Peyer's patch (tissue), 4 donors: ENCODE measurements at regions not wholly inside any gene's neighbourhood (a gene's known extent, or its start where the extent isn't known, plus 50 kb on each side); places are given as distances from the start of the nearest gene placed in this dataset.

ENCODE experiments used
- DNase-seq, 3 donors: peaks; one replicate each; pipeline ENCODE4 v3.0.0-alpha.2; 2017 to 2019
- H3K27ac ChIP-seq, 4 donors: fragments of 200-600 bp; sonication (generic); one replicate each; pipeline ENCODE4 v1.5.1; 2016 to 2019
- H3K27me3 ChIP-seq, 2 donors: fragments of 200-600 bp; sonication (generic); one replicate each; pipeline ENCODE4 v1.5.1; 2019
- H3K36me3 ChIP-seq, 3 donors: fragments of 200-600 bp; sonication (generic); one replicate each; pipeline ENCODE4 v1.5.1; 2016 to 2019
- H3K4me1 ChIP-seq, 4 donors: fragments of 200-600 bp; sonication (generic); one replicate each; pipeline ENCODE4 v1.5.1; 2016 to 2019
- H3K4me3 ChIP-seq, 4 donors: fragments of 200-600 bp; sonication (generic); 1 replicate in 3 of 4; 2 replicates in 1 of 4; pipeline ENCODE4 v1.5.1; 2016 to 2019; ENCODE audit warnings: mild to moderate bottlenecking in 1 of 4
- H3K9me3 ChIP-seq, 4 donors: fragments of 200-600 bp; sonication (generic); one replicate each; pipeline ENCODE4 v1.5.1; 2016 to 2019; ENCODE audit warnings: mild to moderate bottlenecking in 1 of 4
- CTCF ChIP-seq, 6 experiments: fragments of 450-650 bp in 4 of 6; fragments of 200-600 bp in 2 of 6; sonication (generic) in 1 of 6; IDR thresholded peaks; one replicate each; pipeline ENCODE4 v1.5.1; 2017 to 2019; ENCODE audit warnings: antibody characterized with exemption in 6 of 6, mild to moderate bottlenecking in 3 of 6, moderate library complexity in 1 of 6
- POLR2A ChIP-seq, 2 donors: fragments of 450-650 bp; IDR thresholded peaks; one replicate each; pipeline ENCODE4 v1.5.1; 2017; ENCODE audit warnings: antibody characterized with exemption in 2 of 2, mild to moderate bottlenecking in 2 of 2, moderate library complexity in 2 of 2

GRCh38 chr12:111192647-111193046 is 176.2 kb downstream of the PHETA1 start:
- no peak for TF ChIP-seq POLR2A (IDR thresholded peaks at IDR 0.05)
- TF ChIP-seq CTCF (IDR thresholded peaks at IDR 0.05), result no peak
- no peaks in the 10 kb centered on the region for H3K4me1 ChIP-seq
- H3K27me3 ChIP-seq, result no peaks in the 10 kb centered on the region
- no peak overlapping the region for H3K4me3 ChIP-seq
- DNase-seq, result no peak
- H3K27ac ChIP-seq, result no peak overlapping the region
- no peaks in the 10 kb centered on the region for H3K36me3 ChIP-seq
- no peaks in the 10 kb centered on the region for H3K9me3 ChIP-seq

GRCh38 chr12:111190741-111191526 is 178.0 kb downstream of the PHETA1 start:
- H3K4me1 ChIP-seq, result no peaks in the 10 kb centered on the region
- H3K36me3 ChIP-seq, result no peaks in the 10 kb centered on the region
- H3K27me3 ChIP-seq, result no peaks in the 10 kb centered on the region
- H3K27ac ChIP-seq, result no peak overlapping the region
- no peak overlapping the region for H3K4me3 ChIP-seq
- no peaks in the 10 kb centered on the region for H3K9me3 ChIP-seq
- no peak for TF ChIP-seq CTCF (IDR thresholded peaks at IDR 0.05)
- TF ChIP-seq POLR2A (IDR thresholded peaks at IDR 0.05), result no peak
- DNase-seq, result no peak

GRCh38 chr12:111189792-111190191 is 179.1 kb downstream of the PHETA1 start:
- DNase-seq, result no peak
- H3K27ac ChIP-seq, result no peak overlapping the region
- H3K36me3 ChIP-seq, result no peaks in the 10 kb centered on the region
- no peak overlapping the region for H3K4me3 ChIP-seq
- TF ChIP-seq CTCF (IDR thresholded peaks at IDR 0.05) (no peak), POLR2A (IDR thresholded peaks at IDR 0.05) (no peak)
- no peaks in the 10 kb centered on the region for H3K4me1 ChIP-seq
- no peaks in the 10 kb centered on the region for H3K27me3 ChIP-seq
- no peaks in the 10 kb centered on the region for H3K9me3 ChIP-seq

- no peak for DNase-seq
- Histone ChIP-seq H3K36me3 (no peaks in the 10 kb centered on the region), H3K27ac (no peak overlapping the region), H3K27me3 (no peaks in the 10 kb centered on the region), H3K4me1 (no peaks in the 10 kb centered on the region), H3K9me3 (no peaks in the 10 kb centered on the region), H3K4me3 (no peak overlapping the region)
- TF ChIP-seq CTCF (IDR thresholded peaks at IDR 0.05) (no peak), POLR2A (IDR thresholded peaks at IDR 0.05) (no peak)
These were observed 180.5 kb downstream of the PHETA1 start for GRCh38 chr12:111188436-111188835.

GRCh38 chr12:111186347-111186746 is 182.5 kb downstream of the PHETA1 start:
- H3K27me3 ChIP-seq, result no peaks in the 10 kb centered on the region
- no peak for TF ChIP-seq CTCF (IDR thresholded peaks at IDR 0.05)
- TF ChIP-seq POLR2A (IDR thresholded peaks at IDR 0.05), result no peak
- peaks cover 0 to 2% (median 0%) of the 10 kb centered on the region in 4 donors for H3K4me1 ChIP-seq
- H3K36me3 ChIP-seq, result no peaks in the 10 kb centered on the region
- no peak overlapping the region for H3K27ac ChIP-seq
- H3K4me3 ChIP-seq, result no peak overlapping the region
- no peaks in the 10 kb centered on the region for H3K9me3 ChIP-seq
- no peak for DNase-seq
